Mucosa of descending colon (tissue), 3 donors: ENCODE measurements at regions not wholly inside any gene's neighbourhood (a gene's known extent, or its start where the extent isn't known, plus 50 kb on each side); places are given as distances from the start of the nearest gene placed in this dataset.

ENCODE experiments used
- ATAC-seq: fragments of 200-7000 bp; cut with Tn5 transposase; one replicate; pipeline ENCODE4 v1.9.1; 2020; ENCODE audit warnings: mild to moderate bottlenecking, moderate library complexity
- DNase-seq, 3 donors: peaks; one replicate each; pipeline ENCODE4 v3.0.0-alpha.2; 2020
- H3K36me3 ChIP-seq: fragments of 200-600 bp; one replicate; pipeline ENCODE4 v1.8.0; 2021; ENCODE audit warnings: low read depth, mild to moderate bottlenecking
- H3K4me1 ChIP-seq: fragments of 200-600 bp; one replicate; pipeline ENCODE4 v1.8.0; 2021; ENCODE audit warnings: low read depth, mild to moderate bottlenecking
- H3K4me3 ChIP-seq: fragments of 200-600 bp; one replicate; pipeline ENCODE4 v1.8.0; 2021; ENCODE audit warnings: mild to moderate bottlenecking
- H3K9me3 ChIP-seq: fragments of 200-600 bp; one replicate; pipeline ENCODE4 v1.8.0; 2021; ENCODE audit warnings: mild to moderate bottlenecking
- intact Hi-C, 2 donors: fragments of 100-400 bp; cut with DNase I in 1 of 2; cut with micrococcal nuclease in 1 of 2; formaldehyde crosslinking; loops; one replicate each; pipeline versions ENCODE4 v1.11.0 to v1.11.1; 2022; cut with DNase I, micrococcal nuclease
- TF ChIP-seq, protein P1 (sequence below): fragments of 200-600 bp; IDR thresholded peaks from one replicate; pipeline ENCODE4 v1.8.0; 2022; ENCODE audit warnings: antibody characterized with exemption, mild to moderate bottlenecking
- donor health status: DM: no; HTN: no; CAD: no; lungs with moderate emphysema.
- donor health status: DM: no; HTN: no; CAD: no.
- donor health status: DM: no; HTN: yes; CAD: no.

GRCh38 chr3:81922404-81922803 is 161.0 kb upstream of the GBE1 start:
- Histone ChIP-seq H3K4me1 (no peaks in the 10 kb centered on the region), H3K36me3 (no peaks in the 10 kb centered on the region), H3K4me3 (no peak overlapping the region), H3K9me3 (no peaks in the 10 kb centered on the region)
- ATAC-seq (no peak), DNase-seq (no peak)
- intact Hi-C loops = no loop called here
- TF ChIP-seq, protein P1, sequence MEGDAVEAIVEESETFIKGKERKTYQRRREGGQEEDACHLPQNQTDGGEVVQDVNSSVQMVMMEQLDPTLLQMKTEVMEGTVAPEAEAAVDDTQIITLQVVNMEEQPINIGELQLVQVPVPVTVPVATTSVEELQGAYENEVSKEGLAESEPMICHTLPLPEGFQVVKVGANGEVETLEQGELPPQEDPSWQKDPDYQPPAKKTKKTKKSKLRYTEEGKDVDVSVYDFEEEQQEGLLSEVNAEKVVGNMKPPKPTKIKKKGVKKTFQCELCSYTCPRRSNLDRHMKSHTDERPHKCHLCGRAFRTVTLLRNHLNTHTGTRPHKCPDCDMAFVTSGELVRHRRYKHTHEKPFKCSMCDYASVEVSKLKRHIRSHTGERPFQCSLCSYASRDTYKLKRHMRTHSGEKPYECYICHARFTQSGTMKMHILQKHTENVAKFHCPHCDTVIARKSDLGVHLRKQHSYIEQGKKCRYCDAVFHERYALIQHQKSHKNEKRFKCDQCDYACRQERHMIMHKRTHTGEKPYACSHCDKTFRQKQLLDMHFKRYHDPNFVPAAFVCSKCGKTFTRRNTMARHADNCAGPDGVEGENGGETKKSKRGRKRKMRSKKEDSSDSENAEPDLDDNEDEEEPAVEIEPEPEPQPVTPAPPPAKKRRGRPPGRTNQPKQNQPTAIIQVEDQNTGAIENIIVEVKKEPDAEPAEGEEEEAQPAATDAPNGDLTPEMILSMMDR = no peak

DNA sequence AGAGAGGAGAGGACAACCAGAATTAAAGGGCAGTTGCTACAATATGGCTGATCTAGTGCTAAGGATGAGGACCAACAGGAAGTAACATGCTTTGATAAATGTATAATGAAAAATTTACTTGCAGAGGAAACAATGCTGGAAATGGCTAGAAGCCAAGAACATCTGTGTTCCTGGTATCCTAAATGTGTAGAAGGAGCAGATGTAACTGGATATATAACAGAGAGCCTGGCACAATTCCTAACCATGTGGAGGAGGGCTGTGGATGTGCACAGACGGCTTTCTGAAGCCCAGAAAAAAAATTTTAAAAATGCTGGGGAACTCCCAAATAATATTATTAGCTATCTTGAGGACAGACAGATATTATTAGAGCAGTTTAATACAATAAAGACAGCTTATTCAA is 159.4 kb upstream of the GBE1 start:
- intact Hi-C loops = no loop called here
- ATAC-seq (no peak), DNase-seq (no peak)
- Histone ChIP-seq H3K4me1 (no peaks in the 10 kb centered on the region), H3K9me3 (no peaks in the 10 kb centered on the region), H3K4me3 (no peak overlapping the region), H3K36me3 (no peaks in the 10 kb centered on the region)
- TF ChIP-seq, protein P1 = no peak

DNA sequence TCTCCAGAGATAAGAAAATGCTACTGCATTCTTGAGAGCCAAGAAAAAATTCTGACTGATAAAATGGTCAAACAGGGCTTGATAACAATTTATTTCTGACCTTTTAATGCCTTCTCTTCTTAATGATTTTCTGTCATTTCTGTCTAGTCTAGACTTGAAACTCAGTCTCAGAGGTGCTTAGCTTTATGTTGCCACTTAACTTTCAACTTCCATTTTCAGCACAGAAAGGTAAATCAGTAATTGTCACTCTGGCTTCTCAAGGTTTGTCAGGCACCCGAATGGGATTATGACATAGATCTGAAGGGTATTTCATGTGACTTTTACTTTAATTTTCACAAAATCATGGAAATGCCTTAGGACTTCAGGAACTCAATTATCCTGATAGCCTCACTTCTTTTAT is 155.4 kb upstream of the GBE1 start:
- Histone ChIP-seq H3K4me1 (no peaks in the 10 kb centered on the region), H3K4me3 (no peak overlapping the region), H3K36me3 (no peaks in the 10 kb centered on the region), H3K9me3 (no peaks in the 10 kb centered on the region)
- ATAC-seq (no peak), DNase-seq (no peak)
- TF ChIP-seq, protein P1 = no peak
- intact Hi-C loops = no loop called here

DNA sequence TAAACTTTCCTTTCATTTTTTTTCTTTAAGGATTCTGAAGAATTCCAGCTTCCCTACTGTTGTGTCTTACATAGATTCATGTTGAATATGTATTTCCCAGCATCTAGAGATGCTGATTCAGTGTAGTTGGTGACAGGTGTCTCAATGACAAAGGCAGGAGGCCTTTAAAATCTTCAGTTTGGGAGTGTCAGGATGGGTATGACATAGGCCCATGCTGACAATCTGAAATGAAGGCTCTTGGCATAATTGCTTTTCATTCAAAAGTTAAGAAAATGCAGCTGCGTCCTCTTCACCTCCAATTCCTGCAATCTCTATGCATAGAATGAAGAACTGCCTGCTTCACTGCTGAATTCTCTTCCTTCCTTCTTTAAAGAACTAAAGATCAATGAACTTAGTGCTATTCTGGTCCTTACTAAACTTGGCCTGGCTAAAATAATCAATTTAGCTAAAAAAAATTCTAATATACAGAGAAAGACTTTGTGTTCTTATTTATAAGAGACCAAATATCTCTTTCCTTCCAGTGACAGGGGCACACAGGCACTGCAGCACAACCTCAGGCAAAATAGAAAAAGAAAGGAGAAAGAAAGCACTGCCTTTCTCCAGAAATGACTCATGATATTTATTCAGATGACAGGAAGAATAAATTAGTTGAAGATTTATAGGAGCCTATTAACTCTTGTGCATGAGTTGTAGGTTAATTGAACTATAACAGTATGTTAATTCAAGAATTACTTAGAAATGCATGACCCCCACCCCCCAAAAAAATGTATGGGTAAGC is 152.6 kb upstream of the GBE1 start:
- H3K9me3 ChIP-seq = no peaks in the 10 kb centered on the region
- no peaks in the 10 kb centered on the region for H3K4me1 ChIP-seq
- no peak for DNase-seq
- intact Hi-C loops = no loop called here
- ATAC-seq = no peak
- TF ChIP-seq, protein P1 = no peak
- no peaks in the 10 kb centered on the region for H3K36me3 ChIP-seq
- no peak overlapping the region for H3K4me3 ChIP-seq

DNA sequence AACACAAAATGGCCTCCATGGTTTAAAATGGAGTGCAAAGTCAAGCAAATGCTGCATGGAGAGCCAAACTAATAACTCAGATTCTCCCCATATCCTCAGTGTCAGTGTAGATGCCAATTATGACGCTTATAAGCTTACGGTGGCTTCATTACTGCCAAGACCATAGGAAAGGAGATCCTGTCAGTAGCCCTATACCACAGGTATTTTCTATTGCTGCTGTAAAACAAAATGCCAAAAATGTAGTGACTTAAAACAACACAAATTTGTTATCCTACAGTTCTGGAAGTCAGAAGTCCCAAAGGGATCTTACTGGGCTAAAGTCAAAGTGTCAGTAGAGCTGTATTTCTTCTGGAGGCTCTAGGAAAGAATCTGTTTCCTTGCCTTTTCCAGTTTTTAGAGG is 149.8 kb upstream of the GBE1 start:
- DNase-seq (no peak), ATAC-seq (no peak)
- Histone ChIP-seq H3K4me3 (no peak overlapping the region), H3K36me3 (no peaks in the 10 kb centered on the region), H3K4me1 (no peaks in the 10 kb centered on the region), H3K9me3 (no peaks in the 10 kb centered on the region)
- TF ChIP-seq, protein P1 = no peak
- intact Hi-C loops = no loop called here
